GM12878 (cell line): ENCODE measurements at regions not wholly inside any gene's neighbourhood (a gene's known extent, or its start where the extent isn't known, plus 50 kb on each side); places are given as distances from the start of the nearest gene placed in this dataset.

Experiments used
- ATAC-seq: fragments of 200-7000 bp; cut with Tn5 transposase; 3 replicates; pipeline ENCODE4 v1.9.1; 2020; ENCODE audit warnings: mild to moderate bottlenecking, moderate library complexity
- BruUV-seq: library from RNA; stranded (reverse); fragments of 400-500 nt; replicated peaks from 2 replicates; lab custom pipeline; 2021; lab: Mats Ljungman, UMichigan
- CTCF ChIA-PET: fragments of 300-600 bp; sonication (Branson Sonifier 250); formaldehyde crosslinking; extraction: SDS; loops from one replicate; lab custom pipeline; 2021; ENCODE audit warnings: inconsistent platforms; lab: Yijun Ruan, JAX
- POLR2A ChIA-PET: fragments of 350-600 bp; formaldehyde crosslinking; extraction: SDS; loops from one replicate; lab custom pipeline; 2021; ENCODE audit warnings: inconsistent platforms; lab: Charles Lee
- RAD21 ChIA-PET: fragments of 300-600 bp; sonication (Branson Sonifier 250); formaldehyde crosslinking; loops from one replicate; lab custom pipeline; 2023; ENCODE audit warnings: antibody characterized with exemption; ENCODE audit not compliant: unreplicated experiment; lab: Charles Lee
- SMC1A ChIA-PET: fragments of 300-600 bp; sonication (Branson Sonifier 250); formaldehyde crosslinking; loops from one replicate; lab custom pipeline; 2023; ENCODE audit not compliant: unreplicated experiment, uncharacterized antibody; lab: Charles Lee
- DNase-seq: peaks from one replicate; pipeline ENCODE4 v3.0.0-alpha.2; 2011; ENCODE audit warnings: low read depth, low spot score
- FAIRE-seq: peaks from 3 replicates; lab custom pipeline; 2011; peaks lifted over from hg19 to GRCh38; lab: Jason Lieb, UNC
- H2AFZ ChIP-seq: 2 replicates; pipeline ENCODE4 v1.6.0; 2011; ENCODE audit warnings: low read depth, low read length, control low read depth; ENCODE audit not compliant: control insufficient read depth
- H3K27ac ChIP-seq: 2 replicates; pipeline ENCODE4 v1.5.1; 2011; ENCODE audit warnings: control low read depth; ENCODE audit not compliant: control insufficient read depth, insufficient read depth
- H3K27me3 ChIP-seq, 2 experiments: replicated peaks in 1 of 2; 2 replicates each; pipeline versions ENCODE4 v1.6.0 to v1.6.1; 2011; ENCODE audit warnings: low read length in 1 of 2; ENCODE audit not compliant: control insufficient read depth in 2 of 2, insufficient read depth in 2 of 2
- H3K36me3 ChIP-seq, 2 experiments: 2 replicates each; pipeline ENCODE4 v1.5.1; 2011; ENCODE audit warnings: low read length in 1 of 2; ENCODE audit not compliant: control insufficient read depth in 2 of 2, insufficient read depth in 2 of 2
- H3K4me1 ChIP-seq: 2 replicates; pipeline ENCODE4 v1.6.1; 2011; ENCODE audit warnings: mild to moderate bottlenecking, low read length, moderate library complexity, mixed read lengths; ENCODE audit not compliant: control insufficient read depth, insufficient read depth
- H3K4me2 ChIP-seq: 2 replicates; pipeline ENCODE4 v1.6.0; 2011; ENCODE audit warnings: control low read depth; ENCODE audit not compliant: control insufficient read depth, insufficient read depth
- H3K4me3 ChIP-seq: fragments of 200-600 bp; sonication (generic); 2 replicates; pipeline ENCODE4 v1.5.1; 2016
- H3K79me2 ChIP-seq: 2 replicates; pipeline ENCODE4 v1.6.0; 2011; ENCODE audit warnings: low read length; ENCODE audit not compliant: control insufficient read depth, insufficient read depth
- H3K9ac ChIP-seq: 2 replicates; pipeline ENCODE4 v1.8.0; 2011; ENCODE audit warnings: low read length, control low read depth, mixed read lengths; ENCODE audit not compliant: control insufficient read depth, insufficient read depth
- H3K9me3 ChIP-seq: replicated peaks from 3 replicates; pipeline ENCODE4 v1.5.1; 2011; ENCODE audit warnings: mild to moderate bottlenecking, low read length; ENCODE audit not compliant: control insufficient read depth, insufficient read depth
- H4K20me1 ChIP-seq: 2 replicates; pipeline ENCODE4 v1.6.0; 2011; ENCODE audit not compliant: control insufficient read depth, insufficient read depth
- ATF7 ChIP-seq: fragments of 450-650 bp; IDR thresholded peaks from 2 replicates; pipeline ENCODE4 v1.6.1; 2016; ENCODE audit warnings: low read depth, mild to moderate bottlenecking
- CTCF ChIP-seq, 3 experiments: IDR thresholded peaks in 2 of 3; conservative IDR thresholded peaks in 1 of 3; 2 replicates each; pipeline ENCODE4 v1.5.1; 2011; ENCODE audit warnings: low read depth in 3 of 3, low read length in 3 of 3, mild to moderate bottlenecking in 3 of 3, control low read depth in 2 of 3, moderate library complexity in 2 of 3, inconsistent platforms in 1 of 3, mixed read lengths in 1 of 3; ENCODE audit not compliant: control insufficient read depth in 2 of 3, insufficient read depth in 1 of 3; ENCODE audit errors: extremely low read depth in 1 of 3
- GABPA ChIP-seq: IDR thresholded peaks from 2 replicates; pipeline ENCODE4 v1.6.1; 2014; ENCODE audit warnings: antibody characterized with exemption, low read depth, mild to moderate bottlenecking, inconsistent platforms
- IKZF2 ChIP-seq, 2 experiments: fragments of 450-650 bp; IDR thresholded peaks; 2 replicates each; pipeline ENCODE4 v1.6.1; 2017; ENCODE audit warnings: mild to moderate bottlenecking in 2 of 2, moderate library complexity in 2 of 2
- JUNB ChIP-seq: IDR thresholded peaks from 2 replicates; pipeline ENCODE4 v1.6.1; 2016; ENCODE audit warnings: antibody characterized with exemption, mild to moderate bottlenecking
- NRF1 ChIP-seq: conservative IDR thresholded peaks from 2 replicates; pipeline ENCODE4 v1.6.1; 2011; ENCODE audit warnings: mild to moderate bottlenecking, low read depth, low read length, improper control_type of control experiment
- PML ChIP-seq: IDR thresholded peaks from 2 replicates; pipeline ENCODE4 v1.6.1; 2012; ENCODE audit warnings: low read length, inconsistent platforms
- RUNX3 ChIP-seq: IDR thresholded peaks from 2 replicates; pipeline ENCODE4 v1.6.1; 2012; ENCODE audit warnings: low read length, inconsistent platforms
- SIN3A ChIP-seq: IDR thresholded peaks from 2 replicates; pipeline ENCODE4 v1.6.1; 2012; ENCODE audit warnings: low read depth, low read length, improper control_type of control experiment
- SMAD1 ChIP-seq: fragments of 450-650 bp; IDR thresholded peaks from 2 replicates; pipeline ENCODE4 v1.6.1; 2018; ENCODE audit warnings: mild to moderate bottlenecking, low read depth; ENCODE audit not compliant: partially characterized antibody
- ZNF24 ChIP-seq: fragments of 450-650 bp; IDR thresholded peaks from 2 replicates; pipeline ENCODE4 v1.6.1; 2017; ENCODE audit warnings: antibody characterized with exemption, mild to moderate bottlenecking
- in situ Hi-C: fragments of 300-500 bp; cut with MboI; formaldehyde crosslinking; loops from 9 replicates; pipeline ENCODE4 v1.14.3; 2018; ENCODE audit warnings: mixed read lengths
- intact Hi-C: fragments of 100-400 bp; cut with micrococcal nuclease; formaldehyde crosslinking; loops from one replicate; pipeline ENCODE4 v1.14.2; 2022; ENCODE audit not compliant: unreplicated experiment
- TF ChIP-seq, protein P1 (sequence below): fragments of 450-650 bp; formaldehyde crosslinking; IDR thresholded peaks from 2 replicates; pipeline ENCODE4 v1.5.0; 2022; ENCODE audit warnings: mild to moderate bottlenecking, missing genetic modification characterization
- TF ChIP-seq, protein P2 (sequence below): fragments of 450-650 bp; IDR thresholded peaks from 2 replicates; pipeline ENCODE4 v1.6.1; 2017; ENCODE audit warnings: mild to moderate bottlenecking, low read depth, inconsistent platforms; ENCODE audit not compliant: poor library complexity, severe bottlenecking
- TF ChIP-seq, protein P3 (sequence below): fragments of 450-650 bp; IDR thresholded peaks from 2 replicates; pipeline ENCODE4 v1.6.1; 2014; ENCODE audit warnings: mild to moderate bottlenecking
- TF ChIP-seq, protein P4 (sequence below): IDR thresholded peaks from 2 replicates; pipeline ENCODE4 v1.6.1; 2011; ENCODE audit warnings: mild to moderate bottlenecking, low read depth, low read length, moderate library complexity; ENCODE audit not compliant: insufficient replicate concordance

GRCh38 chr3:145578471-145578870 is 582.5 kb downstream of the PLOD2 start (continued):
- TF ChIP-seq, protein P1, sequence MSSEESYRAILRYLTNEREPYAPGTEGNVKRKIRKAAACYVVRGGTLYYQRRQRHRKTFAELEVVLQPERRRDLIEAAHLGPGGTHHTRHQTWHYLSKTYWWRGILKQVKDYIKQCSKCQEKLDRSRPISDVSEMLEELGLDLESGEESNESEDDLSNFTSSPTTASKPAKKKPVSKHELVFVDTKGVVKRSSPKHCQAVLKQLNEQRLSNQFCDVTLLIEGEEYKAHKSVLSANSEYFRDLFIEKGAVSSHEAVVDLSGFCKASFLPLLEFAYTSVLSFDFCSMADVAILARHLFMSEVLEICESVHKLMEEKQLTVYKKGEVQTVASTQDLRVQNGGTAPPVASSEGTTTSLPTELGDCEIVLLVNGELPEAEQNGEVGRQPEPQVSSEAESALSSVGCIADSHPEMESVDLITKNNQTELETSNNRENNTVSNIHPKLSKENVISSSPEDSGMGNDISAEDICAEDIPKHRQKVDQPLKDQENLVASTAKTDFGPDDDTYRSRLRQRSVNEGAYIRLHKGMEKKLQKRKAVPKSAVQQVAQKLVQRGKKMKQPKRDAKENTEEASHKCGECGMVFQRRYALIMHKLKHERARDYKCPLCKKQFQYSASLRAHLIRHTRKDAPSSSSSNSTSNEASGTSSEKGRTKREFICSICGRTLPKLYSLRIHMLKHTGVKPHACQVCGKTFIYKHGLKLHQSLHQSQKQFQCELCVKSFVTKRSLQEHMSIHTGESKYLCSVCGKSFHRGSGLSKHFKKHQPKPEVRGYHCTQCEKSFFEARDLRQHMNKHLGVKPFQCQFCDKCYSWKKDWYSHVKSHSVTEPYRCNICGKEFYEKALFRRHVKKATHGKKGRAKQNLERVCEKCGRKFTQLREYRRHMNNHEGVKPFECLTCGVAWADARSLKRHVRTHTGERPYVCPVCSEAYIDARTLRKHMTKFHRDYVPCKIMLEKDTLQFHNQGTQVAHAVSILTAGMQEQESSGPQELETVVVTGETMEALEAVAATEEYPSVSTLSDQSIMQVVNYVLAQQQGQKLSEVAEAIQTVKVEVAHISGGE (CRISPR knock-in tag): no peak
- TF ChIP-seq PML (no peak), GABPA (no peak)

GRCh38 chr3:145581694-145582093 is 579.3 kb downstream of the PLOD2 start:
- no TSS peak for BruUV-seq
- no peak overlapping the region for H3K9ac ChIP-seq
- DNase-seq: no peak
- H3K4me2 ChIP-seq: no peak overlapping the region
- H3K27me3 ChIP-seq: no peaks in the 10 kb centered on the region
- no peaks in the 10 kb centered on the region for H3K4me1 ChIP-seq
- ChIA-PET POLR2A (no interaction called here), RAD21 (no interaction called here), SMC1A (no interaction called here), CTCF (no interaction called here)
- no peaks in the 10 kb centered on the region for H3K9me3 ChIP-seq
- no peak overlapping the region for H2AFZ ChIP-seq
- in situ Hi-C loops (no loop called here), intact Hi-C loops (no loop called here)
- no peaks in the 10 kb centered on the region for H4K20me1 ChIP-seq
- no peaks in the 10 kb centered on the region for H3K36me3 ChIP-seq
- no peak overlapping the region for H3K4me3 ChIP-seq
- H3K27ac ChIP-seq: no peak overlapping the region
- ATAC-seq: no peak
- FAIRE-seq: no peak
- H3K79me2 ChIP-seq: no peaks in the 10 kb centered on the region
- TF ChIP-seq NRF1 (no peak), RUNX3 (no peak), JUNB (no peak), IKZF2 (IDR thresholded peaks at IDR 0.05) (no peak), ZNF24 (no peak), ATF7 (no peak), CTCF (IDR thresholded peaks at IDR 0.05 in 2 of 3, conservative IDR thresholded peaks at IDR 0.05 in 1 of 3; ENCODE audit: control insufficient read depth in 2 of 3, extremely low read depth in 1 of 3, insufficient read depth in 1 of 3, low read depth in 3 of 3, low read length in 3 of 3) (no peak), SMAD1 (no peak), SIN3A (no peak)
- TF ChIP-seq, protein P2, sequence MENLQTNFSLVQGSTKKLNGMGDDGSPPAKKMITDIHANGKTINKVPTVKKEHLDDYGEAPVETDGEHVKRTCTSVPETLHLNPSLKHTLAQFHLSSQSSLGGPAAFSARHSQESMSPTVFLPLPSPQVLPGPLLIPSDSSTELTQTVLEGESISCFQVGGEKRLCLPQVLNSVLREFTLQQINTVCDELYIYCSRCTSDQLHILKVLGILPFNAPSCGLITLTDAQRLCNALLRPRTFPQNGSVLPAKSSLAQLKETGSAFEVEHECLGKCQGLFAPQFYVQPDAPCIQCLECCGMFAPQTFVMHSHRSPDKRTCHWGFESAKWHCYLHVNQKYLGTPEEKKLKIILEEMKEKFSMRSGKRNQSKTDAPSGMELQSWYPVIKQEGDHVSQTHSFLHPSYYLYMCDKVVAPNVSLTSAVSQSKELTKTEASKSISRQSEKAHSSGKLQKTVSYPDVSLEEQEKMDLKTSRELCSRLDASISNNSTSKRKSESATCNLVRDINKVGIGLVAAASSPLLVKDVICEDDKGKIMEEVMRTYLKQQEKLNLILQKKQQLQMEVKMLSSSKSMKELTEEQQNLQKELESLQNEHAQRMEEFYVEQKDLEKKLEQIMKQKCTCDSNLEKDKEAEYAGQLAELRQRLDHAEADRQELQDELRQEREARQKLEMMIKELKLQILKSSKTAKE: no peak
- TF ChIP-seq, protein P3, sequence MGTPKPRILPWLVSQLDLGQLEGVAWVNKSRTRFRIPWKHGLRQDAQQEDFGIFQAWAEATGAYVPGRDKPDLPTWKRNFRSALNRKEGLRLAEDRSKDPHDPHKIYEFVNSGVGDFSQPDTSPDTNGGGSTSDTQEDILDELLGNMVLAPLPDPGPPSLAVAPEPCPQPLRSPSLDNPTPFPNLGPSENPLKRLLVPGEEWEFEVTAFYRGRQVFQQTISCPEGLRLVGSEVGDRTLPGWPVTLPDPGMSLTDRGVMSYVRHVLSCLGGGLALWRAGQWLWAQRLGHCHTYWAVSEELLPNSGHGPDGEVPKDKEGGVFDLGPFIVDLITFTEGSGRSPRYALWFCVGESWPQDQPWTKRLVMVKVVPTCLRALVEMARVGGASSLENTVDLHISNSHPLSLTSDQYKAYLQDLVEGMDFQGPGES: no peak
- TF ChIP-seq, protein P4, sequence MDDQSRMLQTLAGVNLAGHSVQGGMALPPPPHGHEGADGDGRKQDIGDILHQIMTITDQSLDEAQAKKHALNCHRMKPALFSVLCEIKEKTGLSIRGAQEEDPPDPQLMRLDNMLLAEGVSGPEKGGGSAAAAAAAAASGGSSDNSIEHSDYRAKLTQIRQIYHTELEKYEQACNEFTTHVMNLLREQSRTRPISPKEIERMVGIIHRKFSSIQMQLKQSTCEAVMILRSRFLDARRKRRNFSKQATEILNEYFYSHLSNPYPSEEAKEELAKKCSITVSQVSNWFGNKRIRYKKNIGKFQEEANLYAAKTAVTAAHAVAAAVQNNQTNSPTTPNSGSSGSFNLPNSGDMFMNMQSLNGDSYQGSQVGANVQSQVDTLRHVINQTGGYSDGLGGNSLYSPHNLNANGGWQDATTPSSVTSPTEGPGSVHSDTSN: no peak
